GM21447 (cell line): ENCODE measurements at regions not wholly inside any gene's neighbourhood (a gene's known extent, or its start where the extent isn't known, plus 50 kb on each side); places are given as distances from the start of the nearest gene placed in this dataset.
A peak's percentile ranks its signal among the peaks of the same experiment; 100 is the strongest.

Source experiments
- ATAC-seq: cut with Tn5 transposase; IDR thresholded peaks from one replicate; pipeline ENCODE4 v1.9.1; 2021; ENCODE audit not compliant: unreplicated experiment

DNA sequence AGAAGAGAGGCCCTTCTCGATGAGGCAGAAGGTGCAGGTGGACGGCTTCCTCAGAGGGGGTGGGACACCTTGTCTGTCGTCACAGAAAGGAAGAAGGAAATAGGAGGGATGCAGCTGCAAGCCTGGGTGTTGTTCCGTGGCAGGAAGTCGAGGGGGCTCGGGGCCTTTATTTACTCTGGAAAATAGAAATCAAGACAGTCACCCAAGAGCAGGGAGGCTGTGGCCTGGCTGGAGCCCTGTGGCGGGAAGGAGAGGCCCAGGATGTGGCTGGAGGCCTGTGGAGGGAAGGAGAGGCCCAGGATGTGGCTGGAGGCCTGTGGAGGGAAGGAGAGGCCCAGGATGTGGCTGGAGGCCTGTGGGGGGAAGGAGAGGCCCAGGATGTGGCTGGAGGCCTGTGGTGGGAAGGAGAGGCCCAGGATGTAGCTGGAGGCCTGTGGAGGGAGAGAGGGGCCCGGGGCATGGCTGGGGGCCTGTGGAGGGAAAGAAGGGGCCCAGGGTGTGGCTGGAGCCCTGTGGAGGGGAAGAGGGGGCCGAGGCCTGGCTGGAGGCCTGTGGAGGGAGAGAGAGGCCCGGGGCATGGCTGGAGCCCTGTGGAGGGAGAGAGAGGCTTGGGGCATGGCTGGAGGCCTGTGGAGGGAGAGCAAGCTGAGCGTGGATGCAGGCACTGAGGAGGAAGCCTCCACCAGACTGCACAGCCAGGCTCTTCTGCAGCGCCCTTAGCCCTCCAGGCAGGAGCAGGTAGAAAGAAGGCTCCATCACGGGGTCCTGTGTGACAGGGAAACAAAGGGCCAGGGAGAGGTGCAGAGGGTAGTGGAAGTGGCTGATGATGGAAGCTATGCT is 97.3 kb upstream of the SFMBT2 start:
- peak; percentile 39 for ATAC-seq

- ATAC-seq = no peak
These were observed 95.7 kb upstream of the SFMBT2 start for GRCh38 chr10:7506571-7506970.

GRCh38 chr10:7505196-7505595 is 94.4 kb upstream of the SFMBT2 start:
- no peak for ATAC-seq

DNA sequence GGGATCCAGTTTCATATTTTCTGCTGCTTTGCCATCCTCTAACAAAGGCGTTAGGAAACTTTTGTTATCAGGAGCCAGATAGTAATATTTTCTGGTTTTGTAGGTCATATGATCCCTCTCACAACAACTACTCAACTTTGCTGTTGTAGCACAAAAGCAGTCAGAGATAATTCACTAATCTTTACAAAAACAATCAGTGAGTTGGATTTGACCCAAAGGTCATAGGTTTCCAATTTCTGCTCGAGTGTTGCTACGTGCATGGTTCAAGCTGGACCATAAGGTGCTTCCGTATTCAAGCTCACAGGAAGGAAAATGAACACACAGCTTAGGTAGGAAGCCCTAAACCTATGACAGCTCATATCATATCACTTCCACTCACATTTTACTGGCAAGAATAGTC is 92.4 kb upstream of the SFMBT2 start:
- ATAC-seq = no peak

DNA sequence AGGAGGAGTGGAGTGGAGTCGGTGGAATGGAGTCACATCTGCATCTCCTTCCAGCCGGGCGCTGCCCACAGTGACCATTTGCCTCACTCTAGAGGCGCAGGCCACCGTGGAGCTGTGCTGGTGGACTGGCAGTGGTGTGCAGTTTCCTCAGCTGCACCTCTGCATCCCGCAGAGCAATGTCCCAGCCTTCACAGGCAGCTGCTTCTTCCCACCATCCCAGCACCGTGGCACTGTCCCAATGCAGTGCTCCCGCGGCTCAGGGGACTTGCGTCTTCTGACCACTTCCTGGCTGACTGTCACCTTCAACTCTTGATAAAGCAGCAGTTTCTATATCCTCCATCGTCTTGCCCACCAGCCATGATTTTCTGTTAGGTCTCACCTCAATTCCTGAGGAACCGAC is 90.3 kb upstream of the SFMBT2 start:
- ATAC-seq = no peak

GRCh38 chr10:7498111-7498510 is 87.3 kb upstream of the SFMBT2 start:
- no peak for ATAC-seq

- ATAC-seq = no peak
These were observed 83.2 kb upstream of the SFMBT2 start for GRCh38 chr10:7493996-7494395.

GRCh38 chr10:7492660-7493046 is 81.8 kb upstream of the SFMBT2 start:
- peak; percentile 13 for ATAC-seq

DNA sequence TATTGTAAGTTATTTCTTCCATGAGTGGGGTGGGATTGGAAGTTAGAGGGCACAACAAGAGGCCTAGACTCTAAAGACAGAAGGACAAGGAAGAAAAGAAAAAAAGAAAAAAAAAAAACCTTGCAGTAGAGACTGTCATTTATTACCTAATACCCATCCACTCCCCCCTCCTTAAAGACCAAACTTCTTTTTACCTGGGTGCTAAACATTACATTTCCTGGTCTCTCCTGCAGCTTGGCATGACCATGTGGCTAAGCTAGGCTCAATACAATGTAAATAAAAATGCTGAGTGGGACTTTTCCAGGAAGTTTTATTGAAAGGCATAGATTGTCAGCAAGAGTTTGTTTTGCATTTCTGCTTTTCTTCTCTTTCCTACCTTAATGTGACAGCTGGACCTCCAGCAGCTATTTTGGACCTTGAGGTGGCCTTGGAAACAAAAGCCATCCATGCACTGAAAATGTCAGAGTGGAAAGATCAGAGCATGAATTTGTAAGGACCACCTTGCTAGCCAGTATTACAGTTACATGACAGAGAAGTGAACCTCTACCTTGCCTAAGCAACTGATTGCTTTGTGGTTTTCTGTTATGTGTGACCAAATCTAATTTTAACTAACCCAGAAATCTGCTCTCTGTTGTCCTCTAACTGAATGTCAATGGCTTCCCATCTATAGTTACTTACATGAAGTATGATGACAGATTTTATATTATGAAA is 81.3 kb upstream of the SFMBT2 start:
- peak; percentile 93 for ATAC-seq

DNA sequence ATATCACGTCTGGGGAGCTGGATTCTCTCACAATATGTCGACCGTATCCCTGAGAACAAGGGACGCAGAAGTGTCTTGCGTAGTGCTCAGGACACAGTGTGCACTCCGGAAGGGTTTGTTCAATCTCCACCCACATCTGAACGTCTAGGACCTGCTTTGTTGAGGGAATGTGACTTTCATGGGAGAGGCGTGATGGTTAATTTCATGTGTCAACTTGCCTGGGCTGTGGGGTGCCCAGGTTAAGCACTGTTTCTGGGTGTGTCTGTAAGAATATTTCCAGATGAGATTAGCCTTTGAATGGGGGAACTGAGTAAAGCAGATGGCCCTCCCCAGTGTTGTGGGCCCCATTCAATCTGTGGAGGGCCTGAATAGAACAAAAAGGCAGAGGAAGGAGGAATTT is 80.4 kb upstream of the SFMBT2 start:
- no peak for ATAC-seq

GRCh38 chr10:7488418-7488829 is 77.6 kb upstream of the SFMBT2 start:
- ATAC-seq = no peak

DNA sequence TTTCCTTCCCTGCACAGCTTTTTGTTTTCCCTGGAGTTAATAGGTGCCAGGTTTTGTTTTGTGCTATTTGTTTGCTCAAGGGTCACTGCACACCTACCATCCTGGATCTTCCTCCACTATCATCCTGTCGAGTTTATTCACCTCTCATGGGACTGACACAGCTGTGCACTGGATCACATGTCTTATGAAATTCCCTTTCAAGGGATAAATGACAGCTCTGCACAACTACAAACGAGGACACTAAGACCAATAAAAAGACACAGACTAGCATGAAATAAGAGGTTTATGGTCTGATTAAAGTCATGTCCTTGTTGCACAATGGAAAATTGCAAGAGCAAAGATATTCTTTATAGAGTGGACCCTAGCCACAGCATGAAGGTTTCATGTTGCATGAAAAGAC is 76.7 kb upstream of the SFMBT2 start:
- ATAC-seq = no peak

DNA sequence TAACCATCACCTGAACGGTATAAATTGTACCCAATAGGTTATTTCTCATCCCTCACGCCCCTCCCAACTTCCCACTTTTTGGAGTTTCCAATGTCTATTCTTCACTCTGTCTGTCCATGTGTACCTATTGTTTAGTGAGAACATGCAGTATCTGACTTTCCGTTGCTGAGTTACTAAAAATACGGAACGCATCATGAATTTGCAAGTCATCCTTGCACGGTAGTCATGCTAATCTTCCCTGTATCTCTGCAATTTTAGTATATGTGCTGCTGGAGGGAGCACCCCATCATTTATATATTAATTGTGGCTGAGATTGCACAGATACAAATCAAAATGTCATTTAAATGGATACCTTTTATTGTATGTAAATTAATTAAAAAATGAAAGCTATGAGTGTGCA is 75.7 kb upstream of the SFMBT2 start:
- ATAC-seq = no peak

GRCh38 chr10:7485799-7486198 is 75.0 kb upstream of the SFMBT2 start:
- ATAC-seq = no peak

- ATAC-seq = no peak
These were observed 74.4 kb upstream of the SFMBT2 start for GRCh38 chr10:7485244-7485556.

GRCh38 chr10:7484456-7485243 is 73.8 kb upstream of the SFMBT2 start:
- peak; percentile 77 for ATAC-seq

DNA sequence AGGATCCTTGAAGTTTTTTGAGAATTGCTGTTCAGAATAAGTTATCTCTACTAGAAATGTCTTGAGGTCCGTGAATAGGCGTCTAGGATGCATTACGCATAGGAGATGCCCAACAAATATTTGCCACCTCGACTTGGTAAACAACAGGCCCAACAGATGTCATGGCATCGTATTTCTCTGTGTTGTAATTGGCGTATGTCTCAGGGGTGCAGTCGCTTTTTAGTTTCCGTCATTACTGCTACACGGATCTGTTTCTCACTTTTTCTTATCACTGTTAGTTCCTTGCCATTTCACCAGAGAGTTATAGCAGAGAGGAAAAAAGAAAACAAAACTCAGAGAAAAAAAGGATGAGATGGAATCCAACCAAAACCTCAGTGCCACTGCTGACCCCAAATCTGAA is 73.0 kb upstream of the SFMBT2 start:
- ATAC-seq = no peak

GRCh38 chr10:7482992-7483391 is 72.2 kb upstream of the SFMBT2 start:
- ATAC-seq = no peak

DNA sequence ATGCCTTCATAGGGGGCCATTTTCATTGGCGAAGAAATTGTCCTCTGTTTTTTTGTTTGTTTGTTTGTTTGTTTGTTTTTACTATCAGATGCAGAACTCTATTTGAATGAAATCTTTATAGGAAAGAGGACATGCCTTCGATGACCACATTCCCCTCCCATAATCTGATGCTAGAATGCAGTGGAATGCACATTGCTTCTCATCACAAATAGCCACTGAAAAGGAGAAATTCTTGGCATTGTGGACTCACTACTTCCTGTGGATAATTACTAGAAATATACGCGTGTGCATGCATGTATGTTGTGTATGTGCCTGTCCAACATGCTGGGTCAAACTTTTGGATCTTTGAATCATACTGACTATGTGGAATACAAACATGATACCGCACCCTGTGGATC is 70.5 kb upstream of the SFMBT2 start:
- ATAC-seq = no peak

DNA sequence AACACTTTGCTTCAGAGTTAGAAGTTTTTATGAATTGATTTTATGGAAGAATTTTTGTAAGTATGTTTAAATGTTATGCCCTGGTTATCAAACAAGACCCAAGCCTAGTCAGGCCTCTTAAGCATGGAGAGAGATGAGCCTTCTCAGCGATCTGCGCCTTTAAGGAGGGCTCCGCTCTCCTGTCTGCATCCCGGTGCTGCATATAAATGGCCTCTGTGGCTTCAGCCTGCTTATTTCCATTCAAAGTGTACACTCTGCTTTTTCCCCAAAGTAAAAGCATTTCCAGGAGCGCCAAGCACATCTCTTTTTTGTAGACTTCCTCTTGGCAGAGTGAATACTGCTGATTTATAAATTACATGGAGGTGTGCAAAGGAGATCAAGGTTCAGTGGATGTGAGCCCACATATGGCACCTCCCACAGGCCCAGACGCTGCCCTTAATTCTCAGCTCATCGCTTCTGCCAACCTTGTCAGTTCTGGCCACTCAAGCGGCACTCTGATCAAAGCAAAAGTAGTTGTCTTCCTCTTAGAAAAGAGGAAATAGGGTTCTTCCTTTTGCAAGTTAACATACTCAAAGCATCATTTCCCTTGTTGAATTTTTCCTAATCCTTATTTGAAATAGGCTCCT is 70.0 kb upstream of the SFMBT2 start:
- ATAC-seq = peak; percentile 46

DNA sequence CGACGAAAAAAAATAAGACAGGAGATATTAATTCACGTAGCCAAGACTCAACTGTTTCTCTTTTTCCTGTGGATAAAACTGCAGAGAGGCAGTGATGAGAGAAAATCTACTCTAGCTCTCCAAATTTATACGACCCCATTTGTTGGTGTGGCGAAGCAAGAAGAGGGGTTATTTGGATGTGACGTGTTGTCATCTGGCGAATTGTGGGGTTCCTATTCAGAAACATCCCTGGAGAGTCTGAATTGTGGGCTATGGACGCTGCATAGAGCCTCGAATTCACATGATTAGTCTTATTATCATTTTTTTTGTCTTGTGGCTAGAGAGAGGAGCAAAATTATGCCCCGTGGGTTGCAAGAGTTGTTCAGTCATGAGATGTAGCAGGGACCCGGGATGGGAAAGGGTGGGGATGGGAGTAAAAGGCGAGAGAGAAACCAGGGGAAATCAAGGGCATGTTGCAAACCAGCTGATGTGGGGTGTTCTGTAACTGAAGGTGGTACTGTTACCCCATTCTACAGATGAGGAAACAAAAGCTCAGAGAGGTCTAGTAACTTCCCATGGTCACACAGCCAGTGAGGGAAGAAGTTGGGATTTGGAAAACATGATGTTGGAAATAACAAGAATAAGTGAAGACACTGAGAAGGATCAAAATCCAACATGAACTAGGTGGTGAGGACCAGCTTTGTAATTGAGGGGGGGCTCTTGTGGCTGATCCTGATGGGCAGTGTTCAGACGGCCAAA is 69.2 kb upstream of the SFMBT2 start:
- ATAC-seq = no peak
